Colonic mucosa (tissue), 4 donors: ENCODE measurements at regions not wholly inside any gene's neighbourhood (a gene's known extent, or its start where the extent isn't known, plus 50 kb on each side); places are given as distances from the start of the nearest gene placed in this dataset.

Experiments
- DNase-seq: peaks from one replicate; pipeline ENCODE4 v3.0.0-alpha.2; 2020
- H3K27ac ChIP-seq: fragments of 200-600 bp; one replicate; pipeline ENCODE4 v1.8.0; 2021
- H3K27me3 ChIP-seq: fragments of 200-600 bp; one replicate; pipeline ENCODE4 v1.8.0; 2021
- H3K36me3 ChIP-seq: fragments of 200-600 bp; one replicate; pipeline ENCODE4 v1.8.0; 2021
- H3K4me1 ChIP-seq: fragments of 200-600 bp; one replicate; pipeline ENCODE4 v1.8.0; 2021; ENCODE audit warnings: mild to moderate bottlenecking
- H3K4me3 ChIP-seq: fragments of 200-600 bp; one replicate; pipeline ENCODE4 v1.8.0; 2021
- H3K9ac ChIP-seq, 2 donors: one replicate each; pipeline ENCODE4 v1.7.0; 2013; ENCODE audit warnings: control low read depth in 2 of 2, low read depth in 2 of 2, low read length in 2 of 2
- H3K9me3 ChIP-seq: fragments of 200-600 bp; one replicate; pipeline ENCODE4 v1.8.0; 2021
- CTCF ChIP-seq: fragments of 200-600 bp; IDR thresholded peaks from one replicate; pipeline ENCODE4 v1.8.0; 2022; ENCODE audit warnings: antibody characterized with exemption, mild to moderate bottlenecking
- intact Hi-C: fragments of 100-400 bp; cut with DNase I; formaldehyde crosslinking; loops from one replicate; pipeline ENCODE4 v1.14.1; 2022
- donor health status: healthy.
- donor health status: DM: no; HTN: no; CAD: no.
- donor health status: DM: no; HTN: no; CAD: no.

- no peak for TF ChIP-seq CTCF
These were observed 642.8 kb downstream of the USP25 start for GRCh38 chr21:16372586-16372985.

GRCh38 chr21:16376673-16377072 lies 646.9 kb downstream of the USP25 start:
- Histone ChIP-seq H3K9me3 (no peaks in the 10 kb centered on the region), H3K9ac (no peak overlapping the region), H3K36me3 (no peaks in the 10 kb centered on the region), H3K4me3 (no peak overlapping the region), H3K27ac (no peak overlapping the region), H3K27me3 (no peaks in the 10 kb centered on the region), H3K4me1 (no peaks in the 10 kb centered on the region)
- intact Hi-C loops = no loop called here
- no peak for DNase-seq
- TF ChIP-seq CTCF = no peak

More at GRCh38 chr21:16372586-16372985, 642.8 kb downstream of the USP25 start:
- H3K27me3 ChIP-seq = no peaks in the 10 kb centered on the region
- no peak overlapping the region for H3K4me3 ChIP-seq
- H3K36me3 ChIP-seq = no peaks in the 10 kb centered on the region
- no peak overlapping the region for H3K27ac ChIP-seq
- intact Hi-C loops = no loop called here
- H3K9me3 ChIP-seq = no peaks in the 10 kb centered on the region
- H3K4me1 ChIP-seq = no peaks in the 10 kb centered on the region
- no peak for DNase-seq
- no peak overlapping the region for H3K9ac ChIP-seq

DNA sequence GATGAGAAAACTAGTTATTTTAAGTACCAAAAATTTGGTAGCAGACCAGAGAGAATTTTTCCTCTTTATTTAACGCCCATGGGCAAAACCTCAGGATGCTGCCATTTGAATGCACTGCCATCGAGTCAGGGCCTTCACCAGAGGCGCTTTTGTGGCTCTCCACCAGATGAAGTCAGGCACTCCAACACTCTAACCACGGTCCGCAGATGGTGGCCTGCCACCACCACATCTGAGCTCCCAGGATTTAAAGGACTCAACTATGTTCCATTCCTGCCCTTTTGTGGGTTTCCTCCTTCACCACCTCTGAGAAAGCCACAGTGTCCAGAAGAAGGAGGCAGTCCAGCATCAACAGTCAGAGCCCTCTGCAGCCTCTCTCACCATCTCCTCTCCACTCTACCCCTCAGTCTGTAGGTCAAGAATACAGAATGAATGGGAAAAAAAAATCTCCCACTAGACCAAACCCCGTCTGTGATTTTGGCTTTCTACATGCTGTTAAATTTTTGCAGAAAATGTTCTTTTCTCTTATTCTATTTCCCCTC lies 647.4 kb downstream of the USP25 start:
- Histone ChIP-seq H3K9ac (no peak overlapping the region), H3K4me3 (no peak overlapping the region), H3K27me3 (no peaks in the 10 kb centered on the region), H3K36me3 (no peaks in the 10 kb centered on the region), H3K4me1 (no peaks in the 10 kb centered on the region), H3K9me3 (no peaks in the 10 kb centered on the region), H3K27ac (no peak overlapping the region)
- TF ChIP-seq CTCF = no peak
- intact Hi-C loops = no loop called here
- no peak for DNase-seq

- Histone ChIP-seq H3K27ac (no peak overlapping the region), H3K36me3 (no peaks in the 10 kb centered on the region), H3K9ac (no peak overlapping the region), H3K9me3 (no peaks in the 10 kb centered on the region), H3K27me3 (no peaks in the 10 kb centered on the region), H3K4me3 (no peak overlapping the region), H3K4me1 (no peaks in the 10 kb centered on the region)
- intact Hi-C loops = no loop called here
- TF ChIP-seq CTCF = no peak
- DNase-seq = no peak
These were observed 648.1 kb downstream of the USP25 start for GRCh38 chr21:16377857-16378256.

- H3K27ac ChIP-seq = no peak overlapping the region
- no peak overlapping the region for H3K4me3 ChIP-seq
- no peaks in the 10 kb centered on the region for H3K36me3 ChIP-seq
- intact Hi-C loops = no loop called here
- DNase-seq = no peak
- H3K4me1 ChIP-seq = no peaks in the 10 kb centered on the region
- H3K27me3 ChIP-seq = no peaks in the 10 kb centered on the region
- no peak overlapping the region for H3K9ac ChIP-seq
- TF ChIP-seq CTCF = no peak
- H3K9me3 ChIP-seq = no peaks in the 10 kb centered on the region
These were observed 648.7 kb downstream of the USP25 start for GRCh38 chr21:16378525-16378924.
